Left kidney (tissue), 1 donor: ENCODE measurements at regions not wholly inside any gene's neighbourhood (a gene's known extent, or its start where the extent isn't known, plus 50 kb on each side); places are given as distances from the start of the nearest gene placed in this dataset.

ENCODE experiments used
- DNase-seq: peaks from one replicate; pipeline ENCODE4 v3.0.0-alpha.2; 2013

- no peak for DNase-seq
Measured at GRCh38 chr13:40191186-40191980, 475.1 kb downstream of the FOXO1 start.

GRCh38 chr13:40192452-40192851 is 474.0 kb downstream of the FOXO1 start:
- no peak for DNase-seq

- DNase-seq: no peak
Measured at GRCh38 chr13:40192858-40193257, 473.6 kb downstream of the FOXO1 start.

DNA sequence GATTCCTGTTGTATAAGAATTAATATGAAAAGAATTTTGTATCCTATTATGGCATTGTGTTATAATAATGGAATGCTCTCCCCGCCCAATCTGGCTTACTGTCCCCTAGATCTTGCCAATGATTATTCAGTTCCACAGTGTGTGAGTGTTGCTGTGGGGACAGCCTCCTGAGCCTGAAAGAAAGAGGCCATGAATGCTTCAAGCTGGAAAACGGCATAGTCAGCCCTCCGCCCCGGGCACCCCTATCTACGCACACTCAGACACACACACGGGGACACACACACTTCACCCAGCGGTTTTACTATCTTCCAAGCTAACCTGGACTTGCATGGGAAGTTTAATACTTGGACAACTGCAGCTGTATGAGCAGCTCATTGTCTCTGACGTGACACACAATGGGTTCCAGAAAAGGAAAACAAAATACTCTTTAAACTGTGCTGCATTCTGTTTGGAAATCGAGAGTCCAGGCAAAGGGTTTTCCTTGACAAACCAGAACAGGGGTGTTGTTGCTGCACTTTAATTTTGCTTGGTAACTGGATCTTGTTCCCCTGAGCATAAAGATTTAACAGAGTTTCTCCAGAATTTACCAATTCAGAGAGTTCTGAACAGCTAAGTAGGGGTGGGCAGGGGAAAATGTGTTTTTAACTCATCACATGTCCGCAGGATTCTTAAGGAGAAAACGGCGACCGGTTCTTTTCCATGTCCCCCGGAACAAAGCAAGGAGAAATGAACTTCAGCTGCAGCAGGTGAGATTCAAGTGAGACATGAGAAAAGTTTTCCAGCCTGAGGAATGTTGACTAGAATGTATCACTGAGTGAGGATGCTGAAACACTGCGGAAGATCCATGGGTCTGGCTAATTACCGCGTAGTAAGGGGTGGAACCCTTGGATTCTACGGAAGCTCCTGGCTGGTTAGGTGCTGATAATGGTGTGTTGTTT is 472.9 kb downstream of the FOXO1 start:
- no peak for DNase-seq

DNA sequence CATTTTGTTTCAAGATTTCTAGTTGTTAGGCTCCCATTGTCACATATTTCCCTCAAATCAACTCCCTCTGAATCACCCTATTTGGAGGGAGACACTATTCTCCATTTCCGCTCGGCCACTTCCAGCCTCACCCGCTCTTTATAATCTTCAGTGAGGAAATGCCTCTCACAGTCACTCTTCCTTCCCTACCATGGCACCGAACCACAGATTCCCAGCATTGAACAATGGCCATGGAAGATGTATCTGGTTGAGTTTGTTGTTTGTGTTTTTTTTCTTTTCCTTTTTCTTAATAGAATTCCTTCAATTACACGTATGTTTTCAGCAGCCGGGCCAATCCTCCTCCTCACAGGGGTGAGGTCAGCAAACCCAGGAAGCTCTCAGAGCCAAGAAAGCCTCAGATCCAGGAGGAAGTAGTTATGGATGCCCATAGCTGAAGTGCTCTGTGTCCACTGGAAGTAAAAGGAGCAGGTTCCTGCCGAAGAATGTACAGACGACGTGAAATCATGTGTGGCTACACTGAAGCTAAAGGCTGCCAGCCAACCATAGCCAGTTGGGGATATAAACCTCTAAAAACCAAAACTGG is 472.1 kb downstream of the FOXO1 start:
- DNase-seq: no peak

DNA sequence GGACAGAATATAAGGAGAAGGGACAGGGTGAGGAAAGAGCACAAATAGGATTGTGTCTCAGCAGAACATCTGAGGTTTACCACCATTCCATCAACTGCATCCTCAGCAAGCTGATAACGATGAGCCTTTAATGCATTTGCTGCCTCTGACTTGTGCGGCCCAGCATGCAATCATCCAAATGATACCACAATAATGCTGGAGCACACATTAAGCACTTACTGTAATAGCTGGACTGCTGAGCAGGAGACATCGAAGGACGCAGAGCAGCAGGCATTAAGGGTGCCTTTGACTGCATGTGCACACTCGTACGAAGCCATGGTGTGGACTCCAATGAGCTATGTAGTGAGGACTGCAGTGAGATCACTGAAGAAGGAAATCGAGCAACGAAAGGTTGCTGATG is 469.4 kb downstream of the FOXO1 start:
- no peak for DNase-seq

DNA sequence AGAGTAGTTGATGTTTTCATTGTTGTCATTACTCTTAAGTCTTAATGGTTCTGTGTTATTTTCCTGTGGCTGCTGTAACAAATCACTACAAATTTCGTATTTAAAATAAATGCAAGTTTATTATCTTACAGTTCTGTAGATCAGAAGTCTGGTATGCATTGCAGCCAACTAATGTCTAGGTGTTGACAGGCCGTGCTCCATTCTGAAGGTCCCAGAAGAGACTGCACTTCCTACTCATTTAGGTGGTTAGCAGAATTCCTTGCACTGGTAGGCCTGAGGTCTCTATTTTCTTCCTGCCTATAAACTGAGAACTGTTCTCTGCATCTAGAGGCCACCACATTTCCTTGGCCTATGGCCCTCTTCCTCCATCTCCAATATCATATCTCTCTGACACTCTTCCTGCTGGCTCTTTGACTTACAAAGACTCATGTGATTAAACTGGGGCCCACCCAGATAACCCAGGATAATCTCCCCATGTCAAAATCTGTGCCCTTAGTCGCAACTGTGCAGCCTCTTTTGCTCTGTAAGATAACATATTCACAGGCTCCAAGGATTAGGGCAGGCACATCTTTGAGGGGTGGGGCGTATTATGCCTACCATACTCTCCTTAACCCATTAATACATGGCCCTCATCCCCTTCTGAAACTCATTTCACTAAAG is 468.4 kb downstream of the FOXO1 start:
- no peak for DNase-seq

DNA sequence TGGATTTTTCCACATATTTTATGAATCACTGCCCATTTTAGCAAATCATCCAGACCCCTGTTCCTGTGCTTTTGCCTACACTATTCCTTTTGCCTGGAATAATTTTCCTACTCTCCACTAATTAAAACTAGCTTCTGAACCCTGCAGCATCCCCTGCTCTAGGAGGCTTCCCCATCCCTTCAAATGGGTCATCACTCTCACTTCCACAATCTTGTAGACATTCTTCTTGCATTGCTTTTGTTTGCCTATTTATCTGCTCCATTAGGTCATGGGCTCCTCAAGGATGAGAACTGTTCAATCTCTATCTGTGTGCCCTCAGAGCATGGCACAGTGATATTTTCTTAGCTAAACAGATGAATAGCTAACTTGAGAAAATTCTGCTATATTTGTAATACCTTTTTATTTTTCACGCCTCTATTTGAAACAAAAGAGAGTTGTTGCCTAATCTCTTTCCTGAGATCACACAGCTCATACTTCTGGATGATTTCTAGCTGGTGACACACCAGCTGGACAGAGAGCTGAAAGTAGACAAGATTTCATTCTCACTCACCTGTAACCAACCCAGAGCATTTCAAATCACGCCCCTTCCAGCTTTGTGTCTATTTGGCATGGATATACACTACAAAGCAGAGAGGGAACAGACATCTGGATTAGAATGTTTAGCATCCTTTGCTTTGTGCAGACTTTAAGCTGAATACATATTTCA is 466.0 kb downstream of the FOXO1 start:
- no peak for DNase-seq

DNA sequence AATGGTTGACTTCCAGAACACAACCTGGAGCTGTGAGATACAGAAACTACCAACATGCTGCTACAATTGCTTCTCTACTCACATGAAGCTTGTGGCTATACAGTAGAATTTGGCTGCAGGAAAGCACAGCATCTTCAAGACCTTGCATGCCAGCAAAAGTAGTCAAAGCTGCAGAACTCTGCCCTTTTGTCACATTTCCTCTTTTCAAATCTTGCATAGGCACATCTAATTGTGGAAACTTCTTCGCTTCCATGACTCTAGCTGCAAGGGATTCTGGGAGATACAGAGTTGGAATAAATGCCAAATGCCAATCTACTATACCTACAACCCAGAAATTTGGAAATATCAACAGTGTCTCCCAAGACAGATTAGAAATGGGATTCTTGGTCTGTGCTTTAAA is 462.2 kb downstream of the FOXO1 start:
- DNase-seq: no peak

DNA sequence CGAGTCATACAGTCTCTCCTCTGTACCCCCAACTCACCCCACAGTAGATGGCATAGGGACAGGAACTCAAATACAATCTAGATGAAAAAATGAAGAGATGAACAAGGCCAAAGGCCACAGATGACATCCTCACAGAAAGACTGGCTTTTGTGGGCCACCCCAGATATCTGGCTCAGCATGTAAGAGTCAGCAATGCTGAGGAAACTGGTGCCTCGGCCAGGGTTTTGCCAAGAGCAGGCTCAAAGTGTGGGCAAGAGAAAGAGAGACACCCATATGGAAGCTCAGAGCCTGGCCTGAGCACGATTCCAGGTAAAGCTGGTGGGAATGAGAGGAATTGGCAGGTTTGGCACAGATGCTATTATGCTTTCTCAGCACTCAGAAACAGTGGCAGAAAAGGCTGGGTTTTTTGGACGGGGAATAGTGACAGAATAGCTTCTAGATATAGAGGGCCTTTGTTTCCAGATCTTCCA is 460.6 kb downstream of the FOXO1 start:
- no peak for DNase-seq

- no peak for DNase-seq
Measured at GRCh38 chr13:40206241-40207000, 460.0 kb downstream of the FOXO1 start.

- DNase-seq: no peak
Measured at GRCh38 chr13:40207001-40207478, 459.4 kb downstream of the FOXO1 start.

DNA sequence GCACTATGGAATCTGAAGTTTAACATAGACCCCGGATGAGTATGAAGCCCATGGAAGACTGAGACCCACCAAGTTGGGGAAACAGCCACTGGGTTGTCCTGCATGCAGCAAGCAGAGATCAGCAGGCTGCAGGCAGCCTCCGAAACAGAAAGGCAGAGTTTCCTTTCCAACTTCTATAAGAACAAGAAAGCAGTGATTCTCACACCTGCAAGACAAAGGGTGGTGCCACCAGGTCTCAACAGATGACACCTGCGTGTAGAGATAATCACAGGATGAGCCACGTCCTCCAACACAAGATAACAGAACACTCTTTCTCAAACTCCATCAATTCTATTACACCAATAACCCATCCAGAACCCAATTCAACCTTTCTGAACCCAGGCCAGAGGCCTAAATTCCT is 457.9 kb downstream of the FOXO1 start:
- DNase-seq: no peak

GRCh38 chr13:40210865-40211585 is 455.4 kb downstream of the FOXO1 start:
- DNase-seq: no peak

GRCh38 chr13:40211586-40211968 is 454.9 kb downstream of the FOXO1 start:
- DNase-seq: no peak

DNA sequence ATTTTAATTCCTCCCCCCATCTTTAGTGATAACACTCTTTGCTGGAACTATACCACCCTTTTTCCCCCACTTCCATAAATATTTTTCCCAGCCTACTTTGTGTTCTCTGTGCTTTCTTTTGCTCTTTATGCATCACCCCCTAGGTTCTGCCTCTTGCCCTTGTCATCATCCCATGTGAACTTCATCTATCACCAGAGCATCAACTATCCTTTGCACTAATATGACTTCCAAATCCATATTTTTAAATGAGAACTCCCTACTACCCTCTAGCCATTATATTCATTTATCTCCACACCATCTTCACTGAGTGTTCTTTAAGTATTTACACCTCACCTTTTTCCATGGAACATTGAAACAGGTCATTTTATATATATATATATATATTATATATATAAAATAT is 452.7 kb downstream of the FOXO1 start:
- DNase-seq: no peak

- DNase-seq: no peak
Measured at GRCh38 chr13:40215311-40215710, 451.1 kb downstream of the FOXO1 start.

DNA sequence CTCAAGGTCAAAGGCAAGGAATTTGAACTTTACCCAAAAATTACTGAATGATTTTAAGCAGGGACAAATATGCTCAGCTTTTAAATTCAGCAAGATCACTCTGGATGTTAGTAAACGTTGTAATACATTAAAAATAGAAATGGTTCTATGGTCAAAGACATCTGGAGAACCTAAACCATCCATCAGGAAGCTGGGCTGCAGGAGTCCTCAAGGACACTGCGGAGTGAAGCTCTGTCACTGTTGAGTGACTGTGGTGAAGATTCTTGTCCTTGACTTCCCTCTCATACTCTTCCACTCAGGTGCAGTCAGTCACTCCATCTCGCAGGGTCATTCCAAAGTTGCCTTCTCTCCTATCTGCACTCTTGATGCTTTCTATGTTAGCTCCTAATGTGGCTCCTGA is 450.7 kb downstream of the FOXO1 start:
- no peak for DNase-seq

DNA sequence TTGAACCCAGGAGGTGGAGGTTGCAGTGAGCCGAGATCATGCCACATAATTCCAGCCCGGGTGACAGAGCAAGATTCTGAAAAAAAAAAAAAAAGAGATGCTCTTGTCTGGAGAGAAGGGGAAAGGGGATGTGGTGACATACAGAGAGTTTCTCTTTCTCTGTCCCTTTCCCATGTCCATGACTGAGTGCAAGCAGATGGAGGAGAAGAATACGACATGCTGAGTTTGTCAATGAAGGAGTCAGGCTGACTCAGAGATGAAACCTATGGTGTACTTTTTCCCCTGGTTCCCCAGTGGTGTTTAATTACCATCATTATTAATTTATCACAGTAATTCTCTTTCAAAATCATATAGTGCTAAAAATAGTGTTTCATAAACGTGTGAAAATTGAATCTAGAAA is 448.8 kb downstream of the FOXO1 start:
- no peak for DNase-seq
